Endothelial cell of umbilical vein (primary cell): ENCODE measurements at regions not wholly inside any gene's neighbourhood (a gene's known extent, or its start where the extent isn't known, plus 50 kb on each side); places are given as distances from the start of the nearest gene placed in this dataset.
"Not testable (repeated sequence)": the region's sequence is repeated elsewhere in the genome, so short reads cannot be mapped to it uniquely, and the experiment has no call there.

Experiments used
- CTCF ChIP-seq, 2 donors: IDR thresholded peaks; 1 replicate in 1 of 2; 2 replicates in 1 of 2; pipeline ENCODE4 v1.5.1; 2011; ENCODE audit warnings: low read length in 2 of 2, mild to moderate bottlenecking in 2 of 2, moderate library complexity in 2 of 2, control low read depth in 1 of 2, inconsistent platforms in 1 of 2, low read depth in 1 of 2; ENCODE audit not compliant: insufficient read depth in 1 of 2; ENCODE audit errors: extremely low read depth in 1 of 2
- EZH2 ChIP-seq: IDR thresholded peaks from 2 replicates; pipeline ENCODE4 v1.6.1; 2012; ENCODE audit warnings: borderline replicate concordance, low read depth, mild to moderate bottlenecking, moderate library complexity, low read length, inconsistent platforms; ENCODE audit not compliant: severe bottlenecking
- FOS ChIP-seq: IDR thresholded peaks from 2 replicates; pipeline ENCODE4 v1.6.1; 2011; ENCODE audit warnings: mild to moderate bottlenecking, low read length, moderate library complexity, borderline replicate concordance; ENCODE audit not compliant: insufficient read depth
- GATA2 ChIP-seq: IDR thresholded peaks from 2 replicates; pipeline ENCODE4 v1.7.0; 2011; ENCODE audit warnings: low read depth, mild to moderate bottlenecking, moderate library complexity, mixed read lengths, low read length; ENCODE audit not compliant: insufficient read length, insufficient read depth
- MAX ChIP-seq: IDR thresholded peaks from 2 replicates; pipeline ENCODE4 v1.6.1; 2011; ENCODE audit not compliant: insufficient read depth, insufficient read length
- MYC ChIP-seq: IDR thresholded peaks from one replicate; pipeline ENCODE4 v1.6.1; 2011; ENCODE audit warnings: mild to moderate bottlenecking, low read depth, low read length
- POLR2A ChIP-seq: IDR thresholded peaks from 2 replicates; pipeline ENCODE4 v1.6.1; 2012; ENCODE audit warnings: low read depth, mild to moderate bottlenecking, control low read depth, low read length
- POLR2AphosphoS5 ChIP-seq: IDR thresholded peaks from 2 replicates; pipeline ENCODE4 v1.6.1; 2012; ENCODE audit warnings: low read depth, mild to moderate bottlenecking, control low read depth, low read length, moderate library complexity; ENCODE audit not compliant: insufficient read depth

GRCh38 chr21:9697751-9698150 lies 823.6 kb upstream of the TPTE start:
- TF ChIP-seq CTCF (IDR thresholded peaks at IDR 0.05; ENCODE audit: extremely low read depth in 1 of 2, insufficient read depth in 1 of 2, low read depth in 1 of 2, low read length in 2 of 2); EZH2; POLR2A; GATA2; POLR2AphosphoS5; MAX; FOS; MYC: not testable (repeated sequence)
